ENCODE measurements at regions not wholly inside any gene's neighbourhood (a gene's known extent, or its start where the extent isn't known, plus 50 kb on each side); places are given as distances from the start of the nearest gene placed in this dataset.

DNA sequence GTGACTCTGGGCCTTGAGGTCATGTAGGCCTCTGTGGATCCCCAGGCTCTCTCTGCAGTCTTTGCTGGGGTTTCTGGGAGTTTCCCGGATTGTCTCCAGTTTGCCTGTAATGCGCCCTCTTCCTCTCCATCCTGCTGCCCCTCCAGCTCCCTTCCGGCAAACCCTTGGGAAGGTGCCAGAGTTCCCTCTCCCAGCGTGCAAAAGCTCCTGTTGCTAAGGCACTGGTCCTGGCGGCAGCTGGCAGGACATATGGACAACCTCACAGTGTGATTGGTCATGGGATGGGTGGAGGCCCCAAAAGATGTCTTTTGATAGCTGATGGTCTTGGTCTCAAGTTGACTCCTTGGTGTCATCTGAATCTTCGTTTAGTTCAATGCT, 320.1 kb downstream of the CYP26B1 start:
- in situ Hi-C loops (cut with HindIII; ENCODE audit: low pct_unique_long_range_greater_than_20kb, low sequenced_read_pairs): no loop called here
- Histone ChIP-seq H3K4me1 (ENCODE audit: control insufficient read depth, insufficient read depth, low read length) (0 out of 2 replicates have a peak, but pooled peaks cover 3% of the 10 kb centered on the region), H3K36me3 (ENCODE audit: control insufficient read depth, insufficient read depth, low read length) (no peaks in the 10 kb centered on the region), H3K27me3 (ENCODE audit: control insufficient read depth, insufficient read depth, low read length) (no peaks in the 10 kb centered on the region; the same call in 1 of the 2 replicates), H3K9me3 (ENCODE audit: control insufficient read depth, insufficient read depth, low read depth, low read length) (no peaks in the 10 kb centered on the region), H3K4me3 (ENCODE audit: low read depth in 2 of 2, low read length in 2 of 2) (no peak overlapping the region), H3K27ac (ENCODE audit: low read length) (no peak overlapping the region)
- BruUV-seq (replicated peaks): no TSS peak
- no peak for ATAC-seq
- TF ChIP-seq POLR2AphosphoS5 (IDR thresholded peaks at IDR 0.05; ENCODE audit: low read depth, low read length): no peak
- no peak for TF ChIP-seq TCF7L2 (IDR thresholded peaks at IDR 0.05; ENCODE audit: low read depth, low read length)
- TF ChIP-seq, protein P1, sequence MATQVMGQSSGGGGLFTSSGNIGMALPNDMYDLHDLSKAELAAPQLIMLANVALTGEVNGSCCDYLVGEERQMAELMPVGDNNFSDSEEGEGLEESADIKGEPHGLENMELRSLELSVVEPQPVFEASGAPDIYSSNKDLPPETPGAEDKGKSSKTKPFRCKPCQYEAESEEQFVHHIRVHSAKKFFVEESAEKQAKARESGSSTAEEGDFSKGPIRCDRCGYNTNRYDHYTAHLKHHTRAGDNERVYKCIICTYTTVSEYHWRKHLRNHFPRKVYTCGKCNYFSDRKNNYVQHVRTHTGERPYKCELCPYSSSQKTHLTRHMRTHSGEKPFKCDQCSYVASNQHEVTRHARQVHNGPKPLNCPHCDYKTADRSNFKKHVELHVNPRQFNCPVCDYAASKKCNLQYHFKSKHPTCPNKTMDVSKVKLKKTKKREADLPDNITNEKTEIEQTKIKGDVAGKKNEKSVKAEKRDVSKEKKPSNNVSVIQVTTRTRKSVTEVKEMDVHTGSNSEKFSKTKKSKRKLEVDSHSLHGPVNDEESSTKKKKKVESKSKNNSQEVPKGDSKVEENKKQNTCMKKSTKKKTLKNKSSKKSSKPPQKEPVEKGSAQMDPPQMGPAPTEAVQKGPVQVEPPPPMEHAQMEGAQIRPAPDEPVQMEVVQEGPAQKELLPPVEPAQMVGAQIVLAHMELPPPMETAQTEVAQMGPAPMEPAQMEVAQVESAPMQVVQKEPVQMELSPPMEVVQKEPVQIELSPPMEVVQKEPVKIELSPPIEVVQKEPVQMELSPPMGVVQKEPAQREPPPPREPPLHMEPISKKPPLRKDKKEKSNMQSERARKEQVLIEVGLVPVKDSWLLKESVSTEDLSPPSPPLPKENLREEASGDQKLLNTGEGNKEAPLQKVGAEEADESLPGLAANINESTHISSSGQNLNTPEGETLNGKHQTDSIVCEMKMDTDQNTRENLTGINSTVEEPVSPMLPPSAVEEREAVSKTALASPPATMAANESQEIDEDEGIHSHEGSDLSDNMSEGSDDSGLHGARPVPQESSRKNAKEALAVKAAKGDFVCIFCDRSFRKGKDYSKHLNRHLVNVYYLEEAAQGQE (IDR thresholded peaks at IDR 0.05; ENCODE audit: insufficient read depth in 1 of 2, low read depth in 2 of 2, low read length in 1 of 2): no peak
- intact Hi-C loops (cut with micrococcal nuclease; ENCODE audit: unreplicated experiment): no loop called here
- DNase-seq (ENCODE audit: low read depth, low spot score): no peak
- ChIA-PET CTCF (no interaction called here), POLR2A (no interaction called here)

DNA sequence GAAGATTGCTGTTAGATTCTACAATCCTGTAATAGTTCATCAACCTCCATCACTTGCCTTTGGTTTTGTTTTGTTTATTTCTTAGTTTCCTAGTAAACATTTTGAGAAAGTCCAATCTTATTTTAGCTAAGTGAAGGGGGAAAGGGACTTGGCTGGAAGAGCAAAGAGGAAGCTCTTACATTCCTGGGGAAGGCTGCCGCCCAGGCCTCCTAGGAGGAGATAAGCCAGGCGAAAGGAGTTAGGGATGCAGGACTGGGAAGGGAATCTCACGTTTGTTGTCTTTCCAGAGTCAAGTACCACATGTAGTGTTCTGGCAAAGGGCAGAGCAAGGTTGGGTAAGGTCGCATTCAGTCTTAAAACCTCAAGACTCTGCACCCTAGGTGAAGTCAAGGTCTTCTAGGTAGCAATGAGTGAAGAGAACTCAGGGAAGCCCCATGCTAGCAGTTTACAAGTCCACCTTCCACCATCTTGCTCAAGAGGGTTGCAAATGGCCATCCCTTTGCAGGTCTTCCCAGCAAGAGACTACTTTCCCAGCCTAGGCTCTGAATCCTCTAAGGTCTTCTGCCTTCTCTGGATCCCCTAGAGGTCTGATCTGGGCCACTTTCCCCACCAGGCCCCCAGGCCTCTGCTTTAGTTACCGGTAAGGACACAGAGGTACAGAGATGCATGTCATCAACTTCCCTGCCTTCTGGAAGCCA, 320.7 kb downstream of the CYP26B1 start:
- no peak for DNase-seq (ENCODE audit: low read depth, low spot score)
- Histone ChIP-seq H3K36me3 (ENCODE audit: control insufficient read depth, insufficient read depth, low read length) (no peaks in the 10 kb centered on the region), H3K4me3 (ENCODE audit: low read depth in 2 of 2, low read length in 2 of 2) (no peak overlapping the region), H3K9me3 (ENCODE audit: control insufficient read depth, insufficient read depth, low read depth, low read length) (no peaks in the 10 kb centered on the region), H3K27me3 (ENCODE audit: control insufficient read depth, insufficient read depth, low read length) (no peaks in the 10 kb centered on the region; the same call in 1 of the 2 replicates), H3K4me1 (ENCODE audit: control insufficient read depth, insufficient read depth, low read length) (0 out of 2 replicates have a peak, but pooled peaks cover 3% of the 10 kb centered on the region), H3K27ac (ENCODE audit: low read length) (no peak overlapping the region)
- in situ Hi-C loops (cut with HindIII; ENCODE audit: low pct_unique_long_range_greater_than_20kb, low sequenced_read_pairs): no loop called here
- intact Hi-C loops (cut with micrococcal nuclease; ENCODE audit: unreplicated experiment): no loop called here
- ATAC-seq: no peak
- BruUV-seq (replicated peaks): no TSS peak
- CTCF ChIA-PET: no interaction called here
- POLR2A ChIA-PET: no interaction called here
- no peak for TF ChIP-seq SIN3A (IDR thresholded peaks at IDR 0.05; ENCODE audit: borderline replicate concordance, insufficient read depth, low read depth, low read length)
- TF ChIP-seq, protein P1 (IDR thresholded peaks at IDR 0.05; ENCODE audit: insufficient read depth in 1 of 2, low read depth in 2 of 2, low read length in 1 of 2): no peak
- TF ChIP-seq TCF7L2 (IDR thresholded peaks at IDR 0.05; ENCODE audit: low read depth, low read length): no peak
- TF ChIP-seq, protein P2, sequence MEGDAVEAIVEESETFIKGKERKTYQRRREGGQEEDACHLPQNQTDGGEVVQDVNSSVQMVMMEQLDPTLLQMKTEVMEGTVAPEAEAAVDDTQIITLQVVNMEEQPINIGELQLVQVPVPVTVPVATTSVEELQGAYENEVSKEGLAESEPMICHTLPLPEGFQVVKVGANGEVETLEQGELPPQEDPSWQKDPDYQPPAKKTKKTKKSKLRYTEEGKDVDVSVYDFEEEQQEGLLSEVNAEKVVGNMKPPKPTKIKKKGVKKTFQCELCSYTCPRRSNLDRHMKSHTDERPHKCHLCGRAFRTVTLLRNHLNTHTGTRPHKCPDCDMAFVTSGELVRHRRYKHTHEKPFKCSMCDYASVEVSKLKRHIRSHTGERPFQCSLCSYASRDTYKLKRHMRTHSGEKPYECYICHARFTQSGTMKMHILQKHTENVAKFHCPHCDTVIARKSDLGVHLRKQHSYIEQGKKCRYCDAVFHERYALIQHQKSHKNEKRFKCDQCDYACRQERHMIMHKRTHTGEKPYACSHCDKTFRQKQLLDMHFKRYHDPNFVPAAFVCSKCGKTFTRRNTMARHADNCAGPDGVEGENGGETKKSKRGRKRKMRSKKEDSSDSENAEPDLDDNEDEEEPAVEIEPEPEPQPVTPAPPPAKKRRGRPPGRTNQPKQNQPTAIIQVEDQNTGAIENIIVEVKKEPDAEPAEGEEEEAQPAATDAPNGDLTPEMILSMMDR (IDR thresholded peaks at IDR 0.05): no peak
- no peak for TF ChIP-seq POLR2AphosphoS5 (IDR thresholded peaks at IDR 0.05; ENCODE audit: low read depth, low read length)
